ENCODE measurements at regions not wholly inside any gene's neighbourhood (a gene's known extent, or its start where the extent isn't known, plus 50 kb on each side); places are given as distances from the start of the nearest gene placed in this dataset.

- no peak for TF ChIP-seq CTCF (IDR thresholded peaks at IDR 0.05; ENCODE audit: low read depth, low read length)
- Histone ChIP-seq H3K36me3 (no peaks in the 10 kb centered on the region), H3K4me3 (ENCODE audit: low read depth, low read length) (no peak overlapping the region), H3K9me3 (ENCODE audit: severe bottlenecking) (no peaks in the 10 kb centered on the region), H3K27ac (no peak overlapping the region), H3K27me3 (ENCODE audit: insufficient read depth, low read depth, severe bottlenecking) (no peaks in the 10 kb centered on the region)
- DNase-seq = no peak
Measured at GRCh38 chr11:35082321-35083180, 56.4 kb upstream of the CD44 start.

- DNase-seq = no peak
- no peak for TF ChIP-seq CTCF (IDR thresholded peaks at IDR 0.05; ENCODE audit: low read depth, low read length)
- Histone ChIP-seq H3K27ac (no peak overlapping the region), H3K27me3 (ENCODE audit: insufficient read depth, low read depth, severe bottlenecking) (no peaks in the 10 kb centered on the region), H3K4me3 (ENCODE audit: low read depth, low read length) (no peak overlapping the region), H3K9me3 (ENCODE audit: severe bottlenecking) (no peaks in the 10 kb centered on the region), H3K36me3 (no peaks in the 10 kb centered on the region)
Measured at GRCh38 chr11:35083181-35083430, 55.9 kb upstream of the CD44 start.

DNA sequence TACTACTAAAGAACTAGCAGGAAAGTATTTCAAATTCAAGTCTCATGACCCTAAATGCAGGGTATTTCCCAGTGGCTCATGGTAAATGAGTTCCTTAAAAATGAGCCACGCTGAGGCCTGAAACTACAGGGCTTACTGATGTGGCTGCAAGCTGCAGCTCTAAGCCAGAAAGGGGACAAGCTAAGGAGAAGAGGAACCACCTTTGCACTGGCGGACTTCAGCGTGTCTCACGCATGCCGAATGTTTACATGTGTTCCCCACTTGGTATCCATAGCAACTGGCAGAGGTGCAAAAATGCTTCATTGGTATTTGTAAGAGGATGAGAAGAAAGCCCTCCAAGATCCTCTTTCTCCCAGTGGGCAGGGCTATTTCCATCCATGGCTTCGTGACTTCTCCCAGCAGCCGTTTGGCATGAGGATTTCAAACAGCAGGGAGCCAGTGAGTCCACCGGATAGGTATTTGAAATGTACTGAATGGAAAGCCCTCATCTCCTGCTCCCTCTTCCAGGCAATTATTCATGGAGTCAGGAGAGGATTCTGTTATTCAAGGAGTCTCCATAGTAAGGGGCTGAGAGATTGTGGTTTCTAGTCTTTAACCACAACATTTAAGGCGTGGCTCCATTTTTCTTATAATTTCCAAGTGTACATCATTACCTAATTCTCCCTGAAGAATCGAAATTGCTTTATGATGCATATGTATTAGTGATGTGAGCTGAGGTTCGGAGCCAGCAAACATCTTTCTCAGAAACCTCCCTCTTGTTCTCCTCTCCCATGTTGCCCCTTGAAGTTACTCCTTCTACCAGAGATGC lies 55.3 kb upstream of the CD44 start:
- Histone ChIP-seq H3K27me3 (ENCODE audit: insufficient read depth, low read depth, severe bottlenecking) (no peaks in the 10 kb centered on the region), H3K4me3 (ENCODE audit: low read depth, low read length) (no peak overlapping the region), H3K27ac (no peak overlapping the region), H3K9me3 (ENCODE audit: severe bottlenecking) (no peaks in the 10 kb centered on the region), H3K36me3 (no peaks in the 10 kb centered on the region)
- no peak for DNase-seq
- no peak for TF ChIP-seq CTCF (IDR thresholded peaks at IDR 0.05; ENCODE audit: low read depth, low read length)

DNA sequence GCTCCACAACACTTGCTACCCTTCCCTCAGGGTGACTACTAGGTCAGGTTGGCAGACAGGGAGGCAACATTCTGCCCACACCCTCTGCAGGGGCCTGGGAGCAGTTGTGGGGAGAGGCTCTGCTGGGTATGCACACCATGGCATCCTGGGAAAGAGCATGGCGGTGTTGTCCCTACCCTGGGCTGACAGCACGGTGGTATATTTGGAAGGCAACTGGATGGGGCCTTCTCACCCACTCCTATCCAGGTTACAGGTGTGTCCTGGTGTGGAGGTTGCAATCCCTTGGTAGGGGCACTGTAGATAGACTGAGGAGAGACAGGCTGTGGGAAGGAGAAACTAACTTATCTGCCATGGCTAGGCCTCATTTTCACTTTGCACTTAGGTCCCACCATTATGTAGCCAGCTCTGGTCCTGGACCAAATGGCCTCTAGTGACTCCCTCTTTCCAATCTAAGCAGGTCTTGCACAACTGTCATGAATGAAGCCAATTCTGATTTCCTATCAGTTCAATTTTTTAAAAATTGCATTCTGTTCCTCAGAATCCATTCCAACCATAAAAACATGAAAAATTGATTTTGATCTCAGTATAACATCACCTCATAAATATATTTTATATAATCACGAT lies 54.0 kb upstream of the CD44 start:
- no peak for DNase-seq
- H3K4me3 ChIP-seq (ENCODE audit: low read depth, low read length) = no peak overlapping the region
- H3K9me3 ChIP-seq (ENCODE audit: severe bottlenecking) = no peaks in the 10 kb centered on the region
- H3K27ac ChIP-seq = no peak overlapping the region
- H3K27me3 ChIP-seq (ENCODE audit: insufficient read depth, low read depth, severe bottlenecking) = no peaks in the 10 kb centered on the region
- no peaks in the 10 kb centered on the region for H3K36me3 ChIP-seq
- TF ChIP-seq CTCF (IDR thresholded peaks at IDR 0.05; ENCODE audit: low read depth, low read length) = no peak

- no peak for TF ChIP-seq CTCF (IDR thresholded peaks at IDR 0.05; ENCODE audit: low read depth, low read length)
- Histone ChIP-seq H3K27ac (no peak overlapping the region), H3K9me3 (ENCODE audit: severe bottlenecking) (no peaks in the 10 kb centered on the region), H3K36me3 (no peaks in the 10 kb centered on the region), H3K27me3 (ENCODE audit: insufficient read depth, low read depth, severe bottlenecking) (no peaks in the 10 kb centered on the region), H3K4me3 (ENCODE audit: low read depth, low read length) (no peak overlapping the region)
- DNase-seq = no peak
Measured at GRCh38 chr11:35085531-35086165, 53.3 kb upstream of the CD44 start.

Measured in WERI-Rb-1 (cell line).